ENCODE measurements at regions not wholly inside any gene's neighbourhood (a gene's known extent, or its start where the extent isn't known, plus 50 kb on each side); places are given as distances from the start of the nearest gene placed in this dataset.

- TF ChIP-seq POLR2A (IDR thresholded peaks at IDR 0.05) = no peak
- no peak for TF ChIP-seq EP300 (IDR thresholded peaks at IDR 0.05)
- no peak for TF ChIP-seq CTCF (IDR thresholded peaks at IDR 0.05)
- no peak for TF ChIP-seq POLR2AphosphoS5 (IDR thresholded peaks at IDR 0.05)
Observed at GRCh38 chr18:41862921-41863320, 92.1 kb upstream of the PIK3C3 start.
